GM21447 (cell line): ENCODE measurements at regions not wholly inside any gene's neighbourhood (a gene's known extent, or its start where the extent isn't known, plus 50 kb on each side); places are given as distances from the start of the nearest gene placed in this dataset.
"Not testable (repeated sequence)": the region's sequence is repeated elsewhere in the genome, so short reads cannot be mapped to it uniquely, and the experiment has no call there.

Experiments used
- ATAC-seq: cut with Tn5 transposase; IDR thresholded peaks from one replicate; pipeline ENCODE4 v1.9.1; 2021; ENCODE audit not compliant: unreplicated experiment

- ATAC-seq: no peak
These were observed 181.3 kb upstream of the SLC38A2 start for GRCh38 chr12:46553911-46554310.

GRCh38 chr12:46553266-46553665 lies 180.7 kb upstream of the SLC38A2 start:
- no peak for ATAC-seq

GRCh38 chr12:46550266-46550879 lies 177.8 kb upstream of the SLC38A2 start:
- ATAC-seq: no peak

GRCh38 chr12:46549527-46550265 lies 177.1 kb upstream of the SLC38A2 start:
- ATAC-seq: no peak

GRCh38 chr12:46548605-46549071 lies 176.1 kb upstream of the SLC38A2 start:
- no peak for ATAC-seq

GRCh38 chr12:46547421-46548354 lies 175.1 kb upstream of the SLC38A2 start:
- ATAC-seq: no peak

GRCh38 chr12:46546634-46547273 lies 174.2 kb upstream of the SLC38A2 start:
- ATAC-seq: peak; percentile 90

- ATAC-seq: not testable (repeated sequence)
These were observed 170.8 kb upstream of the SLC38A2 start for GRCh38 chr12:46543378-46543795.

- ATAC-seq: no peak
These were observed 166.4 kb upstream of the SLC38A2 start for GRCh38 chr12:46538976-46539375.

GRCh38 chr12:46537387-46537955 lies 164.9 kb upstream of the SLC38A2 start:
- ATAC-seq: no peak

- peak; percentile 65 for ATAC-seq
These were observed 163.7 kb upstream of the SLC38A2 start for GRCh38 chr12:46536316-46536715.

- ATAC-seq: no peak
These were observed 163.3 kb upstream of the SLC38A2 start for GRCh38 chr12:46535907-46536306.

GRCh38 chr12:46535376-46535775 lies 162.8 kb upstream of the SLC38A2 start:
- no peak for ATAC-seq

- ATAC-seq: no peak
These were observed 161.8 kb upstream of the SLC38A2 start for GRCh38 chr12:46534327-46534840.

- no peak for ATAC-seq
These were observed 161.2 kb upstream of the SLC38A2 start for GRCh38 chr12:46533723-46534122.

GRCh38 chr12:46531804-46532203 lies 159.2 kb upstream of the SLC38A2 start:
- ATAC-seq: no peak

- no peak for ATAC-seq
These were observed 158.6 kb upstream of the SLC38A2 start for GRCh38 chr12:46531059-46531785.

GRCh38 chr12:46530373-46531056 lies 157.9 kb upstream of the SLC38A2 start:
- ATAC-seq: no peak

- no peak for ATAC-seq
These were observed 153.7 kb upstream of the SLC38A2 start for GRCh38 chr12:46526233-46526632.
